Ovary (tissue), 3 donors: ENCODE measurements at regions not wholly inside any gene's neighbourhood (a gene's known extent, or its start where the extent isn't known, plus 50 kb on each side); places are given as distances from the start of the nearest gene placed in this dataset.

ENCODE experiments used
- CTCF ChIP-seq, 3 donors: fragments of 450-650 bp in 2 of 3; fragments of 200-600 bp in 1 of 3; IDR thresholded peaks; one replicate each; pipeline versions ENCODE4 v1.5.1 to v1.8.0; 2016 to 2022; ENCODE audit warnings: antibody characterized with exemption in 3 of 3, mild to moderate bottlenecking in 1 of 3
- EP300 ChIP-seq: sonication (generic); formaldehyde crosslinking; IDR thresholded peaks from one replicate; pipeline ENCODE4 v1.6.1; 2017; ENCODE audit warnings: antibody characterized with exemption
- POLR2A ChIP-seq: fragments of 450-650 bp; IDR thresholded peaks from one replicate; pipeline ENCODE4 v1.6.1; 2017; ENCODE audit warnings: antibody characterized with exemption, mild to moderate bottlenecking, moderate library complexity
- donor health status: DM: no; HTN: no; CAD: no.

GRCh38 chr16:80263181-80263823 is 277.5 kb upstream of the DYNLRB2 start:
- TF ChIP-seq CTCF (IDR thresholded peaks at IDR 0.05) (no peak), POLR2A (no peak), EP300 (no peak)
